ENCODE measurements at regions not wholly inside any gene's neighbourhood (a gene's known extent, or its start where the extent isn't known, plus 50 kb on each side); places are given as distances from the start of the nearest gene placed in this dataset.
A peak's percentile ranks its signal among the peaks of the same experiment; 100 is the strongest.
"Not testable (repeated sequence)": the region's sequence is repeated elsewhere in the genome, so short reads cannot be mapped to it uniquely, and the experiment has no call there.

- no peak for DNase-seq
These were observed 262.6 kb downstream of the C3orf38 start for GRCh38 chr3:88412346-88412745.

GRCh38 chr3:88416436-88416835 lies 266.7 kb downstream of the C3orf38 start:
- no peak for DNase-seq

- no peak for DNase-seq
These were observed 268.5 kb downstream of the C3orf38 start for GRCh38 chr3:88418219-88418618.

GRCh38 chr3:88433568-88433967 lies 283.8 kb downstream of the C3orf38 start:
- peak; percentile 30 for DNase-seq

GRCh38 chr3:88434001-88434400 lies 284.2 kb downstream of the C3orf38 start:
- DNase-seq, result no peak

- no peak for DNase-seq
These were observed 290.9 kb downstream of the C3orf38 start for GRCh38 chr3:88440701-88441100.

- DNase-seq, result no peak
These were observed 293.3 kb downstream of the C3orf38 start for GRCh38 chr3:88443066-88443465.

GRCh38 chr3:88444251-88444650 lies 294.5 kb downstream of the C3orf38 start:
- DNase-seq, result no peak

- DNase-seq, result no peak
These were observed 302.5 kb downstream of the C3orf38 start for GRCh38 chr3:88452228-88452627.

GRCh38 chr3:88460369-88460768 lies 310.6 kb downstream of the C3orf38 start:
- DNase-seq, result no peak

- DNase-seq, result no peak
These were observed 312.5 kb downstream of the C3orf38 start for GRCh38 chr3:88462230-88462629.

- DNase-seq, result no peak
These were observed 317.4 kb downstream of the C3orf38 start for GRCh38 chr3:88467191-88467590.

GRCh38 chr3:88469216-88469615 lies 319.5 kb downstream of the C3orf38 start:
- DNase-seq, result no peak

GRCh38 chr3:88478460-88478859 lies 328.7 kb downstream of the C3orf38 start:
- no peak for DNase-seq

- no peak for DNase-seq
These were observed 331.1 kb downstream of the C3orf38 start for GRCh38 chr3:88480822-88481221.

GRCh38 chr3:88485001-88485400 lies 335.2 kb downstream of the C3orf38 start:
- no peak for DNase-seq

- not testable (repeated sequence) for DNase-seq
These were observed 359.1 kb downstream of the C3orf38 start for GRCh38 chr3:88508818-88509217.

- no peak for DNase-seq
These were observed 359.8 kb downstream of the C3orf38 start for GRCh38 chr3:88509582-88509981.

GRCh38 chr3:88528494-88528893 lies 378.7 kb downstream of the C3orf38 start:
- no peak for DNase-seq

GRCh38 chr3:88534534-88534933 lies 384.8 kb downstream of the C3orf38 start:
- DNase-seq, result no peak

GRCh38 chr3:88535563-88535962 lies 385.8 kb downstream of the C3orf38 start:
- no peak for DNase-seq

GRCh38 chr3:88542916-88543315 lies 393.2 kb downstream of the C3orf38 start:
- DNase-seq, result no peak

- DNase-seq, result no peak
These were observed 422.7 kb downstream of the C3orf38 start for GRCh38 chr3:88572450-88572849.

- no peak for DNase-seq
These were observed 423.7 kb downstream of the C3orf38 start for GRCh38 chr3:88573472-88573871.

- DNase-seq, result no peak
These were observed 424.4 kb downstream of the C3orf38 start for GRCh38 chr3:88574146-88574545.

- DNase-seq, result no peak
These were observed 434.7 kb downstream of the C3orf38 start for GRCh38 chr3:88584451-88584850.
